Frontal cortex (tissue), 3 donors: ENCODE measurements at regions not wholly inside any gene's neighbourhood (a gene's known extent, or its start where the extent isn't known, plus 50 kb on each side); places are given as distances from the start of the nearest gene placed in this dataset.
A peak's percentile ranks its signal among the peaks of the same experiment; 100 is the strongest.

Experiments used
- DNase-seq, 2 donors: peaks; one replicate each; pipeline ENCODE4 v3.0.0; 2012; ENCODE audit warnings: low spot score in 2 of 2
- FAIRE-seq: peaks from 2 replicates; lab custom pipeline; 2012; peaks lifted over from hg19 to GRCh38; lab: Jason Lieb, UNC
- donor health status: control.
- donor health status: control.
- donor health status: control.

GRCh38 chr3:14284694-14285547 is 106.3 kb downstream of the LSM3 start:
- DNase-seq (no peak), FAIRE-seq (no peak)

GRCh38 chr3:14285548-14285925 is 106.9 kb downstream of the LSM3 start:
- FAIRE-seq, result no peak
- peak in 1 of 2 donors; percentile 33 for DNase-seq

GRCh38 chr3:14286887-14287500 is 108.4 kb downstream of the LSM3 start:
- FAIRE-seq, result no peak
- no peak for DNase-seq

- DNase-seq (no peak), FAIRE-seq (no peak)
Measured at GRCh38 chr3:14288177-14288788, 109.7 kb downstream of the LSM3 start.

GRCh38 chr3:14288833-14289451 is 110.3 kb downstream of the LSM3 start:
- no peak for FAIRE-seq
- DNase-seq, result no peak

GRCh38 chr3:14289590-14290461 is 111.2 kb downstream of the LSM3 start:
- FAIRE-seq (no peak), DNase-seq (peak in 1 of 2 donors; percentile 38)

GRCh38 chr3:14290631-14291385 is 111.6 kb upstream of the SLC6A6 start:
- FAIRE-seq (no peak), DNase-seq (no peak)

GRCh38 chr3:14295037-14295436 is 107.4 kb upstream of the SLC6A6 start:
- FAIRE-seq (no peak), DNase-seq (no peak)

- FAIRE-seq, result no peak
Measured at GRCh38 chr3:14295801-14296200, 106.6 kb upstream of the SLC6A6 start.

GRCh38 chr3:14297305-14297704 is 105.1 kb upstream of the SLC6A6 start:
- DNase-seq (no peak), FAIRE-seq (no peak)

More at GRCh38 chr3:14295801-14296200, 106.6 kb upstream of the SLC6A6 start:
- no peak for DNase-seq

- FAIRE-seq (no peak), DNase-seq (peak; percentile 44 to 65)
Measured at GRCh38 chr3:14297784-14298236, 104.6 kb upstream of the SLC6A6 start.

- no peak for DNase-seq
- FAIRE-seq, result no peak
Measured at GRCh38 chr3:14298442-14298841, 104.0 kb upstream of the SLC6A6 start.

GRCh38 chr3:14298991-14299555 is 103.3 kb upstream of the SLC6A6 start:
- DNase-seq (no peak), FAIRE-seq (no peak)

- DNase-seq (no peak), FAIRE-seq (no peak)
Measured at GRCh38 chr3:14299767-14300166, 102.6 kb upstream of the SLC6A6 start.

- FAIRE-seq (no peak), DNase-seq (no peak)
Measured at GRCh38 chr3:14300721-14301399, 101.5 kb upstream of the SLC6A6 start.

- FAIRE-seq, result no peak
- no peak for DNase-seq
Measured at GRCh38 chr3:14301558-14301957, 100.8 kb upstream of the SLC6A6 start.

GRCh38 chr3:14303336-14304100 is 98.9 kb upstream of the SLC6A6 start:
- no peak for FAIRE-seq
- DNase-seq, result no peak
